HG02840 (cell line): ENCODE measurements at regions not wholly inside any gene's neighbourhood (a gene's known extent, or its start where the extent isn't known, plus 50 kb on each side); places are given as distances from the start of the nearest gene placed in this dataset.

ENCODE experiments used
- ATAC-seq: cut with Tn5 transposase; IDR thresholded peaks from one replicate; pipeline ENCODE4 v1.9.1; 2021; ENCODE audit warnings: mild to moderate bottlenecking, moderate library complexity, moderate number of reproducible peaks; ENCODE audit not compliant: unreplicated experiment, low FRiP score

GRCh38 chr10:36109399-36110023, 467.4 kb upstream of the FZD8 start:
- no peak for ATAC-seq

GRCh38 chr10:36097696-36098095, 455.6 kb upstream of the FZD8 start:
- no peak for ATAC-seq

GRCh38 chr10:36096576-36096975, 454.5 kb upstream of the FZD8 start:
- no peak for ATAC-seq

GRCh38 chr10:36094096-36094495, 452.0 kb upstream of the FZD8 start:
- no peak for ATAC-seq

- ATAC-seq: no peak
Observed at GRCh38 chr10:36092116-36092515, 450.0 kb upstream of the FZD8 start.

- ATAC-seq: no peak
Observed at GRCh38 chr10:36091007-36091406, 448.9 kb upstream of the FZD8 start.

- ATAC-seq: no peak
Observed at GRCh38 chr10:36089790-36090440, 447.8 kb upstream of the FZD8 start.

GRCh38 chr10:36087006-36088005, 445.2 kb upstream of the FZD8 start:
- no peak for ATAC-seq

GRCh38 chr10:36075196-36075595, 433.1 kb upstream of the FZD8 start:
- ATAC-seq: no peak

DNA sequence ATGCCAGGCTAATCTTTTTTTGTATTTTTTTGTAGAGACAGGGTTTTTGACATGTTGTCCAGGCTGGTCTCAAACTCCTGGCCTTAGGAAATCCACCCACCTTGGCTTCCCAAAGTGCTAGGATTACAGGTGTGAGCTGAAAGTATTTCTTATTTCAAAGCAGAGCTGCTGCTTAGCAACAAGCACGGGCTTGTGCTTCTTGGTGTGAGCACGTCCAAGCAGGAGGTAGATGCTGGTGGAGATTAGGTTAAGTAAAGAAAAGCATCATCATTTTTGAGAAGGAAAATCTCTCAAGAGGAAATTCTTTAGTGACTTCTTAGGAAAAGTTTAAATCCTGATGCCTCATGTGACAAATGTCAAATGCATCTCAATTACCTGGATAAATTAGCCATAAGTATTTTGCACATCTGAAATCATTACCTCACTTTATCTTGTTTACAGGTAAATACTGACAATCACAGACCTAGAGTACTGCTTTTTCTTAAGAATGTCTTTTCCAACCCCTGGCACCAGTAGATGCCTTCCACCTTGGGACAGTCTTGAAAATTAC, 431.8 kb upstream of the FZD8 start:
- no peak for ATAC-seq

DNA sequence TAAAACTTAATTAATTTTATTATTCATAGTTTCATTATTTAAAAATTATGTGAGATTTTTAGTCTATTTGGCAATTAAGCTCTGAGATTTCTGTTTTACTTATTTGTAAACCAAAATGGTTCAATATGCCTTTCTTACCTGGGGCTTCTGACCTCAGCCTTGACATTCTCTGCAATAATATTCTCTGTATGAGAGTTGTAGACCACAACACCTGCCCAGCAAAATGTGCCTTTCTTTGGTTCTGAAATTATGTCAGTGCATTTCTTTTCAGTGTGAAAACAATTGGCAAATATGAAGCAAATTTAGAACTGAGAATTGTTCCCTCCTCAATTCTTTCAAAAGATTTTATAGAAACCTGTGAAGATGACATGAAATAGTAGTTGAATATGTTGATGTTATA, 426.4 kb upstream of the FZD8 start:
- ATAC-seq: no peak

DNA sequence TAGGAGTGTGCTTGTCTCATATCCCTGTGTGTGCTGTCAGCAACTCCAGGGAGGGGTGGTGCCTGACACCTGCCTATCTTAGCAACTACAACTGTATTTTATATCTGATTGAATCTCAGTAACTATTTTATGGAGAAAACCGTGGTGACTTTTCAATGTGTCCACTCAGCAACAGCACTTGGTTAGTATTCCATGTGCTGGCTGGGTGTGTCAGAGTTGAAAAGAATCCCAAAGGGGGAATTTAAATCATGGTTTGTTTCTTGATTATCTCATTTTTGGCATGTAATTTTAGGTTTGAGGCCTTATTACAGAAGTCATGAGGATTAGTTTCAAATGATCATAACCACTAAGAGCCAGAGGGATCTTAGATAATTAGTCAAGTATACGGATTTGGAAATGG, 425.7 kb upstream of the FZD8 start:
- ATAC-seq: no peak

- ATAC-seq: no peak
Observed at GRCh38 chr10:36066850-36067249, 424.8 kb upstream of the FZD8 start.

- ATAC-seq: no peak
Observed at GRCh38 chr10:36066102-36066501, 424.0 kb upstream of the FZD8 start.

- ATAC-seq: no peak
Observed at GRCh38 chr10:36063396-36063795, 421.3 kb upstream of the FZD8 start.

- ATAC-seq: no peak
Observed at GRCh38 chr10:36057731-36058130, 415.6 kb upstream of the FZD8 start.

GRCh38 chr10:36057180-36057579, 415.1 kb upstream of the FZD8 start:
- ATAC-seq: no peak

GRCh38 chr10:36053775-36054174, 411.7 kb upstream of the FZD8 start:
- no peak for ATAC-seq

- ATAC-seq: no peak
Observed at GRCh38 chr10:36053271-36053670, 411.2 kb upstream of the FZD8 start.

DNA sequence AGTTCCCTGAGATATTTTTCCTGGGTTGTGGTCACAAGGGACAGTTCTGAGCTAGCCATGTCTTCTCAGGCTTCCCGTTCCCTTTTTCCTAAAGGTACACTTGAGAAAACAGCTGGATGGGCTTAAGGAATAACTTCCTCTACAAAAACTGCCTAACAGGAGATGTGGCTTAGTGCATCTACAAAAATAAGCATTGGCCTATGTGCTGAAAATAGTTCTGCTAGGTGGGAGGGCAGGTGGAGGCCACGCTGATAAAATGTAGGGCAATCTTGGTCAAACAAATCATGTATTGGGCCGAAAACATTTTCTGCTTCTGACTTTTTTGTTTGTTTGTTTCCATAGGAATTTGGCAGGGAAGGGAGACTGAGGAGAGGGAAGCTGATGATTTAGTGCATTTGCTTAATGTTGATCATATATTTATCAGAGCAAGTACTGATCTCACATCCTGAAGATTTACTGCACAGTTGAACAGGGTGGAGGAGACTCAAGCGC, 409.4 kb upstream of the FZD8 start:
- ATAC-seq: no peak
